ENCODE measurements at regions not wholly inside any gene's neighbourhood (a gene's known extent, or its start where the extent isn't known, plus 50 kb on each side); places are given as distances from the start of the nearest gene placed in this dataset.

GRCh38 chr4:32172086-32172485 is 1451.9 kb downstream of the PCDH7 start:
- no peak for TF ChIP-seq ZFP30 (CRISPR knock-in tag; IDR thresholded peaks at IDR 0.05)
- no peak for TF ChIP-seq TOX (CRISPR knock-in tag; IDR thresholded peaks at IDR 0.05; ENCODE audit: borderline replicate concordance)
- TF ChIP-seq PPARA (CRISPR knock-in tag; IDR thresholded peaks at IDR 0.05; ENCODE audit: borderline replicate concordance) = no peak
- no peak for TF ChIP-seq ZNF8 (CRISPR knock-in tag; IDR thresholded peaks at IDR 0.05)
- TF ChIP-seq RARB (CRISPR knock-in tag; IDR thresholded peaks at IDR 0.05) = no peak
- TF ChIP-seq ISL1 (CRISPR knock-in tag; IDR thresholded peaks at IDR 0.05) = no peak
- TF ChIP-seq TCF4 (CRISPR knock-in tag; IDR thresholded peaks at IDR 0.05; ENCODE audit: borderline replicate concordance) = no peak
- no peak for TF ChIP-seq SNAI2 (CRISPR knock-in tag; IDR thresholded peaks at IDR 0.05)
- TF ChIP-seq, protein P1, sequence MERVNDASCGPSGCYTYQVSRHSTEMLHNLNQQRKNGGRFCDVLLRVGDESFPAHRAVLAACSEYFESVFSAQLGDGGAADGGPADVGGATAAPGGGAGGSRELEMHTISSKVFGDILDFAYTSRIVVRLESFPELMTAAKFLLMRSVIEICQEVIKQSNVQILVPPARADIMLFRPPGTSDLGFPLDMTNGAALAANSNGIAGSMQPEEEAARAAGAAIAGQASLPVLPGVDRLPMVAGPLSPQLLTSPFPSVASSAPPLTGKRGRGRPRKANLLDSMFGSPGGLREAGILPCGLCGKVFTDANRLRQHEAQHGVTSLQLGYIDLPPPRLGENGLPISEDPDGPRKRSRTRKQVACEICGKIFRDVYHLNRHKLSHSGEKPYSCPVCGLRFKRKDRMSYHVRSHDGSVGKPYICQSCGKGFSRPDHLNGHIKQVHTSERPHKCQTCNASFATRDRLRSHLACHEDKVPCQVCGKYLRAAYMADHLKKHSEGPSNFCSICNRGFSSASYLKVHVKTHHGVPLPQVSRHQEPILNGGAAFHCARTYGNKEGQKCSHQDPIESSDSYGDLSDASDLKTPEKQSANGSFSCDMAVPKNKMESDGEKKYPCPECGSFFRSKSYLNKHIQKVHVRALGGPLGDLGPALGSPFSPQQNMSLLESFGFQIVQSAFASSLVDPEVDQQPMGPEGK (CRISPR knock-in tag; IDR thresholded peaks at IDR 0.05; ENCODE audit: borderline replicate concordance) = no peak
- no peak for TF ChIP-seq ZFP3 (CRISPR knock-in tag; IDR thresholded peaks at IDR 0.05)
- no peak for TF ChIP-seq ZNF565 (CRISPR knock-in tag; conservative IDR thresholded peaks at IDR 0.05; ENCODE audit: low read depth)
- no peak for TF ChIP-seq GLIS3 (CRISPR knock-in tag; IDR thresholded peaks at IDR 0.05)
- no peak for ATAC-seq

DNA sequence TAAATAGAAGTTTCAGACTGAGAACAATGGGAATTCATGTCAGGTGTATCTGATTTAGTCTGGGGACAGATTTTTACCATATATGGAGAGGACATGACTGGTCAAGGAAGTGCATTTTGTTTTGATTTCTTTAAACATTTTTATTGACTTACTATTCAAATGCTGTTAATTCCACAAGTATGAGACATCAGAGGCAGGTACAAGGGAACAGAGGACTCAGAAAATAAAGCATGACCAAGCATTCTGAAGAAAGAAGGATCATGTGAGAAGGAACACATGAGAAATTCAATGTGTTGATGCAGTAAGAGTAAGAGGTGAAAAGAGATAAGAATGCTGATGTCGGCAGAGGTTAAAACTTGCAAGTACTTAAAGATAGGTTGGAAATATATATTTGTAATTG is 1452.6 kb downstream of the PCDH7 start:
- ATAC-seq = no peak
- TF ChIP-seq, protein P2, sequence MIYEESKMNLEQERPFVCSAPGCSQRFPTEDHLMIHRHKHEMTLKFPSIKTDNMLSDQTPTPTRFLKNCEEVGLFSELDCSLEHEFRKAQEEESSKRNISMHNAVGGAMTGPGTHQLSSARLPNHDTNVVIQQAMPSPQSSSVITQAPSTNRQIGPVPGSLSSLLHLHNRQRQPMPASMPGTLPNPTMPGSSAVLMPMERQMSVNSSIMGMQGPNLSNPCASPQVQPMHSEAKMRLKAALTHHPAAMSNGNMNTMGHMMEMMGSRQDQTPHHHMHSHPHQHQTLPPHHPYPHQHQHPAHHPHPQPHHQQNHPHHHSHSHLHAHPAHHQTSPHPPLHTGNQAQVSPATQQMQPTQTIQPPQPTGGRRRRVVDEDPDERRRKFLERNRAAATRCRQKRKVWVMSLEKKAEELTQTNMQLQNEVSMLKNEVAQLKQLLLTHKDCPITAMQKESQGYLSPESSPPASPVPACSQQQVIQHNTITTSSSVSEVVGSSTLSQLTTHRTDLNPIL (CRISPR knock-in tag; IDR thresholded peaks at IDR 0.05; ENCODE audit: low read depth) = no peak
- no peak for TF ChIP-seq ZC3H10 (CRISPR knock-in tag; IDR thresholded peaks at IDR 0.05)
- no peak for TF ChIP-seq ARNTL (CRISPR knock-in tag; IDR thresholded peaks at IDR 0.05; ENCODE audit: borderline replicate concordance, low read depth)
- no peak for TF ChIP-seq CSDC2 (CRISPR knock-in tag; IDR thresholded peaks at IDR 0.05)
- no peak for TF ChIP-seq RARB (CRISPR knock-in tag; IDR thresholded peaks at IDR 0.05)

GRCh38 chr4:32180086-32180485 is 1459.9 kb downstream of the PCDH7 start:
- no peak for ATAC-seq
- TF ChIP-seq RARB (CRISPR knock-in tag; IDR thresholded peaks at IDR 0.05) (no peak), OSR1 (CRISPR knock-in tag; IDR thresholded peaks at IDR 0.05) (no peak), ZC3H10 (CRISPR knock-in tag; IDR thresholded peaks at IDR 0.05) (no peak), ZNF8 (CRISPR knock-in tag; IDR thresholded peaks at IDR 0.05) (no peak), PPARA (CRISPR knock-in tag; IDR thresholded peaks at IDR 0.05; ENCODE audit: borderline replicate concordance) (no peak), ESRRG (CRISPR knock-in tag; IDR thresholded peaks at IDR 0.05) (no peak)
- TF ChIP-seq, protein P1 (CRISPR knock-in tag; IDR thresholded peaks at IDR 0.05; ENCODE audit: borderline replicate concordance) = no peak
- TF ChIP-seq, protein P3, sequence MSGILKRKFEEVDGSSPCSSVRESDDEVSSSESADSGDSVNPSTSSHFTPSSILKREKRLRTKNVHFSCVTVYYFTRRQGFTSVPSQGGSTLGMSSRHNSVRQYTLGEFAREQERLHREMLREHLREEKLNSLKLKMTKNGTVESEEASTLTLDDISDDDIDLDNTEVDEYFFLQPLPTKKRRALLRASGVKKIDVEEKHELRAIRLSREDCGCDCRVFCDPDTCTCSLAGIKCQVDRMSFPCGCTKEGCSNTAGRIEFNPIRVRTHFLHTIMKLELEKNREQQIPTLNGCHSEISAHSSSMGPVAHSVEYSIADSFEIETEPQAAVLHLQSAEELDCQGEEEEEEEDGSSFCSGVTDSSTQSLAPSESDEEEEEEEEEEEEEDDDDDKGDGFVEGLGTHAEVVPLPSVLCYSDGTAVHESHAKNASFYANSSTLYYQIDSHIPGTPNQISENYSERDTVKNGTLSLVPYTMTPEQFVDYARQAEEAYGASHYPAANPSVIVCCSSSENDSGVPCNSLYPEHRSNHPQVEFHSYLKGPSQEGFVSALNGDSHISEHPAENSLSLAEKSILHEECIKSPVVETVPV (CRISPR knock-in tag; IDR thresholded peaks at IDR 0.05) = no peak

DNA sequence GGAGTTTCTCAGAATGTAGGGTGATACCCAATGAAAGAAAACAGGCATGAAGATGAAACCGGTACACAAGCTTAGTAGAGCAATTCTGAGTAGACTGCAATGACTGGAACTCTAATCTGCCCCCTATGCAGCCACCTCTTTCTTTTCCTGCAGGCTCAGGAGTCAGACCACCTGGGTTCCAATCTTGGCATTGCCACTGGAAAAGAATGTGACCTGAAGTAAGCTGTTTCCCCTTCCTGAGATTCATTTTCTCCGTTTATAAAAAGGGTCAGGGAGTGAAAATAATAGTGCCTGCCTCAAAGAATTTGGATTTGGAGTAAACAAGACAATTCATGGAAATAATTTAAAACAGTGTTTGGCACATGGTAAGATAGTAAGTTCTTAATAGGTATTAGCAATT is 1464.0 kb downstream of the PCDH7 start:
- ATAC-seq = no peak
- TF ChIP-seq ZNF565 (CRISPR knock-in tag; conservative IDR thresholded peaks at IDR 0.05; ENCODE audit: low read depth) = no peak

DNA sequence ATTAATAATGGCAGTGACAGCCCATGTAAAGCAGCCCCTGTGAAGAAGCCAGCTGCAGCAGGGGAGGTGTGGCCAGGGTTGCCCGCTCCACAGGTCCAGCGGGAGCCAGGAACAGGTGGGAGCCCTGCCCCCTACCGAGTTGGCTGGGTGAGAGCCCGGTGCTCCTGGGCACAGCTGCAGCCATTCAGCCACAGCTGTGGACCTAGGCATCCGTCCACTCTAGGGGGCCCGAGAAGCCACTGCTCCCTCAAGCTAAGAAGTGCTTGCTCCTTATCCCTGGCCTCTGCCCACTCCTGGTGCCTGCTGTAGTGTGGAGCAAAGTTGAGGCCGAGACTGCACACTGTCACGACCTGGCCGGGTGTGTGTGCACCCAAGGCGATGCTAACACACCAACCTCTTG is 1469.0 kb downstream of the PCDH7 start:
- no peak for ATAC-seq
- TF ChIP-seq OSR1 (CRISPR knock-in tag; IDR thresholded peaks at IDR 0.05) (no peak), BACH2 (CRISPR knock-in tag; IDR thresholded peaks at IDR 0.05; ENCODE audit: borderline replicate concordance) (no peak), SNAI2 (CRISPR knock-in tag; IDR thresholded peaks at IDR 0.05) (no peak), ZNF70 (CRISPR knock-in tag; IDR thresholded peaks at IDR 0.05) (no peak), ZC3H10 (CRISPR knock-in tag; IDR thresholded peaks at IDR 0.05) (no peak), ESRRG (CRISPR knock-in tag; IDR thresholded peaks at IDR 0.05) (no peak), ISL1 (CRISPR knock-in tag; IDR thresholded peaks at IDR 0.05) (no peak), ARNTL (CRISPR knock-in tag; IDR thresholded peaks at IDR 0.05; ENCODE audit: borderline replicate concordance, low read depth) (no peak)

All from SK-N-SH treated with all-trans-retinoic acid at 6 μM for 48 hours (cell line).